NB4 (cell line): ENCODE measurements at regions not wholly inside any gene's neighbourhood (a gene's known extent, or its start where the extent isn't known, plus 50 kb on each side); places are given as distances from the start of the nearest gene placed in this dataset.

Experiments
- CTCF ChIP-seq: IDR thresholded peaks from one replicate; pipeline ENCODE4 v1.5.1; 2012; ENCODE audit warnings: low read depth, low read length
- MAX ChIP-seq: IDR thresholded peaks from 2 replicates; pipeline ENCODE4 v1.6.1; 2011; ENCODE audit warnings: low read depth, low read length
- POLR2A ChIP-seq: IDR thresholded peaks from 2 replicates; pipeline ENCODE4 v1.6.1; 2011; ENCODE audit warnings: mild to moderate bottlenecking; ENCODE audit not compliant: insufficient read length; ENCODE audit errors: extremely low read depth

GRCh38 chr12:87920139-87920538, 109.1 kb downstream of the C12orf50 start:
- no peak for TF ChIP-seq CTCF
- no peak for TF ChIP-seq MAX
- TF ChIP-seq POLR2A, result no peak
